ENCODE measurements at regions not wholly inside any gene's neighbourhood (a gene's known extent, or its start where the extent isn't known, plus 50 kb on each side); places are given as distances from the start of the nearest gene placed in this dataset.

DNA sequence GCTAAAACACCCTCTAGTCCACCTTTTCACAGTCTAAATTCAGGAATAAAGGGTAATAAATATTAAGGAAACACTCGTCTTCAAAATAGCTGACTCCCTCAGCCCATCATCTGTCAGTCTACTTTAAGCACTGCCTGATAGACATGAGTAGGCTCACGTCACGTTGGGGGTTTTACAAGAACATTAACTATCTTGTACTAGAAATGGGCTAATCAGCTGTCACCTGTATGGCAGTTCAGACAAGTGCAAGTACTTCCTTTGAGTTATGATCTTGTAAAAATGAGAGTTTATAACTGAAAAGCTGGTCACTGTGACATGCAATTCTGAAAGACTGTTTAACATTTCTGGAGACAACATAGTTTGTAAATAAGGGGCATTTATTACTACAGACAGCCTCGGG, 936.7 kb upstream of the CTNND2 start:
- TF ChIP-seq POLR2A (IDR thresholded peaks at IDR 0.05) (no peak), POLR2AphosphoS5 (IDR thresholded peaks at IDR 0.05) (no peak), EP300 (IDR thresholded peaks at IDR 0.05) (no peak)
- TF ChIP-seq, protein P1, sequence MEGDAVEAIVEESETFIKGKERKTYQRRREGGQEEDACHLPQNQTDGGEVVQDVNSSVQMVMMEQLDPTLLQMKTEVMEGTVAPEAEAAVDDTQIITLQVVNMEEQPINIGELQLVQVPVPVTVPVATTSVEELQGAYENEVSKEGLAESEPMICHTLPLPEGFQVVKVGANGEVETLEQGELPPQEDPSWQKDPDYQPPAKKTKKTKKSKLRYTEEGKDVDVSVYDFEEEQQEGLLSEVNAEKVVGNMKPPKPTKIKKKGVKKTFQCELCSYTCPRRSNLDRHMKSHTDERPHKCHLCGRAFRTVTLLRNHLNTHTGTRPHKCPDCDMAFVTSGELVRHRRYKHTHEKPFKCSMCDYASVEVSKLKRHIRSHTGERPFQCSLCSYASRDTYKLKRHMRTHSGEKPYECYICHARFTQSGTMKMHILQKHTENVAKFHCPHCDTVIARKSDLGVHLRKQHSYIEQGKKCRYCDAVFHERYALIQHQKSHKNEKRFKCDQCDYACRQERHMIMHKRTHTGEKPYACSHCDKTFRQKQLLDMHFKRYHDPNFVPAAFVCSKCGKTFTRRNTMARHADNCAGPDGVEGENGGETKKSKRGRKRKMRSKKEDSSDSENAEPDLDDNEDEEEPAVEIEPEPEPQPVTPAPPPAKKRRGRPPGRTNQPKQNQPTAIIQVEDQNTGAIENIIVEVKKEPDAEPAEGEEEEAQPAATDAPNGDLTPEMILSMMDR (IDR thresholded peaks at IDR 0.05) = no peak

Measured in sigmoid colon (tissue), 4 donors.